ENCODE measurements at regions not wholly inside any gene's neighbourhood (a gene's known extent, or its start where the extent isn't known, plus 50 kb on each side); places are given as distances from the start of the nearest gene placed in this dataset.

DNA sequence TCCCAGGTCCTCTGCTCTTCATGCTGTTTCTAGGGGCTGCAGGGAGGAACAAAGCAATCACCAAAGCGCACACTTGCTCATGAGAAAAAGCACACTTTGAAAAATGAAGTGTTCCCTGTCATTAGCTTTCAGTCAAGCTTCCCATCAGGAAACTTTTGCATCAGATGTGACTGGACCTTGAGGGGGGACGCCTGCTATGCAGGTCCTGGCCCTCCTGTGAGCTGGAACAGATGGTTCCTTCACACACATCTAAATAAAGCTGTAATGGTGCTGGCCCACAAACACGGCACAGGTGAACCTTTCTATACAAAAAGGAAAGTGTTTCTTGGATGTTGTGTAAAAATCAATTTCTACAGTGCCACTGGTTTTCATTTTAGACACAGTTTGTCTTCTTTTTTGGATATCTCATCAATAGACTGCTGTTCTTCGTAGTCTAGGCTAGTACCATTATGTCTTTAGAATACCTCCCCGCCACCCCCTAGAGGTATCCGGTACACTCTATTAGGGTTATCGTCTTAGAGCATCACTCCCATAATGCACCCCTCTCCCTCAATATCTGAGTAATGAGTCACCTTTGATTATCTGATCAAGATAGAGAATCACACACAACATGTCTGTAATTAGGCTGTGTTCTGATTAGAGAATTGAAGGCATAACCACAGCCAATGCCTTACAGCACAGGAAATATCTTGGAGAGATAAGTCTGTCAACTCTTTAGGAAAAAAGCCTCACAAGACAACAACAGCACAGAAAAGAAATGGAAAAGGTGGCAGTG is 266.3 kb downstream of the TLR4 start:
- TF ChIP-seq, protein P1, sequence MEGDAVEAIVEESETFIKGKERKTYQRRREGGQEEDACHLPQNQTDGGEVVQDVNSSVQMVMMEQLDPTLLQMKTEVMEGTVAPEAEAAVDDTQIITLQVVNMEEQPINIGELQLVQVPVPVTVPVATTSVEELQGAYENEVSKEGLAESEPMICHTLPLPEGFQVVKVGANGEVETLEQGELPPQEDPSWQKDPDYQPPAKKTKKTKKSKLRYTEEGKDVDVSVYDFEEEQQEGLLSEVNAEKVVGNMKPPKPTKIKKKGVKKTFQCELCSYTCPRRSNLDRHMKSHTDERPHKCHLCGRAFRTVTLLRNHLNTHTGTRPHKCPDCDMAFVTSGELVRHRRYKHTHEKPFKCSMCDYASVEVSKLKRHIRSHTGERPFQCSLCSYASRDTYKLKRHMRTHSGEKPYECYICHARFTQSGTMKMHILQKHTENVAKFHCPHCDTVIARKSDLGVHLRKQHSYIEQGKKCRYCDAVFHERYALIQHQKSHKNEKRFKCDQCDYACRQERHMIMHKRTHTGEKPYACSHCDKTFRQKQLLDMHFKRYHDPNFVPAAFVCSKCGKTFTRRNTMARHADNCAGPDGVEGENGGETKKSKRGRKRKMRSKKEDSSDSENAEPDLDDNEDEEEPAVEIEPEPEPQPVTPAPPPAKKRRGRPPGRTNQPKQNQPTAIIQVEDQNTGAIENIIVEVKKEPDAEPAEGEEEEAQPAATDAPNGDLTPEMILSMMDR (IDR thresholded peaks at IDR 0.05), result no peak
- no peak for TF ChIP-seq POLR2A (IDR thresholded peaks at IDR 0.05)

All from adrenal gland (tissue), 5 donors.